Keratinocyte (primary cell): ENCODE measurements at regions not wholly inside any gene's neighbourhood (a gene's known extent, or its start where the extent isn't known, plus 50 kb on each side); places are given as distances from the start of the nearest gene placed in this dataset.

Experiments used
- DNase-seq: peaks from one replicate; pipeline ENCODE4 v3.0.0-alpha.2; 2011; ENCODE audit warnings: low read depth, missing footprints, low spot score
- FAIRE-seq: peaks from 2 replicates; lab custom pipeline; 2011; peaks lifted over from hg19 to GRCh38; lab: Jason Lieb, UNC
- H2AFZ ChIP-seq: 2 replicates; pipeline ENCODE4 v1.6.0; 2012; ENCODE audit warnings: low read length, control low read depth, inconsistent platforms; ENCODE audit not compliant: control insufficient read depth
- H3K27ac ChIP-seq: 2 replicates; pipeline ENCODE4 v1.5.1; 2011; ENCODE audit warnings: low read length; ENCODE audit not compliant: control insufficient read depth, insufficient read depth
- H3K27me3 ChIP-seq: 3 replicates; pipeline ENCODE4 v1.6.0; 2011; ENCODE audit warnings: low read length; ENCODE audit not compliant: control insufficient read depth, insufficient read depth; ENCODE audit errors: extremely low read depth
- H3K36me3 ChIP-seq, 2 experiments: 2 replicates in 1 of 2; 3 replicates in 1 of 2; pipeline ENCODE4 v1.5.1; 2011; ENCODE audit warnings: low read length in 2 of 2, mild to moderate bottlenecking in 1 of 2; ENCODE audit not compliant: control insufficient read depth in 2 of 2, insufficient read depth in 2 of 2; ENCODE audit errors: extremely low read depth in 1 of 2
- H3K4me1 ChIP-seq: 3 replicates; pipeline ENCODE4 v1.5.1; 2011; ENCODE audit warnings: low read length; ENCODE audit not compliant: control insufficient read depth, insufficient read depth; ENCODE audit errors: extremely low read depth
- H3K4me2 ChIP-seq: 3 replicates; pipeline ENCODE4 v1.6.0; 2011; ENCODE audit warnings: low read depth, low read length; ENCODE audit not compliant: control insufficient read depth, insufficient read depth; ENCODE audit errors: extremely low read depth
- H3K4me3 ChIP-seq, 3 experiments: fragments of 200-600 bp in 1 of 3; sonication (generic) in 1 of 3; 2 replicates in 2 of 3; 3 replicates in 1 of 3; pipeline ENCODE4 v1.5.1; 2011 to 2016; ENCODE audit warnings: low read length in 3 of 3, mild to moderate bottlenecking in 3 of 3, control low read depth in 2 of 3, inconsistent platforms in 1 of 3, low read depth in 1 of 3, mixed read lengths in 1 of 3, mixed run types in 1 of 3, moderate library complexity in 1 of 3; ENCODE audit not compliant: control insufficient read depth in 2 of 3, insufficient read depth in 2 of 3; ENCODE audit errors: extremely low read depth in 1 of 3
- H3K79me2 ChIP-seq: 2 replicates; pipeline ENCODE4 v1.6.0; 2012; ENCODE audit warnings: low read length; ENCODE audit not compliant: control insufficient read depth, insufficient read depth
- H3K9ac ChIP-seq: 3 replicates; pipeline ENCODE4 v1.6.0; 2011; ENCODE audit warnings: low read length; ENCODE audit not compliant: control insufficient read depth, insufficient read depth; ENCODE audit errors: extremely low read depth
- H3K9me1 ChIP-seq: 3 replicates; pipeline ENCODE4 v1.6.0; 2011; ENCODE audit warnings: low read length; ENCODE audit not compliant: control insufficient read depth, insufficient read depth; ENCODE audit errors: extremely low read depth
- H3K9me3 ChIP-seq: 2 replicates; pipeline ENCODE4 v1.5.1; 2012; ENCODE audit warnings: low read depth, low read length; ENCODE audit not compliant: control insufficient read depth
- H4K20me1 ChIP-seq: 3 replicates; pipeline ENCODE4 v1.6.0; 2011; ENCODE audit warnings: low read length; ENCODE audit not compliant: control insufficient read depth, insufficient read depth; ENCODE audit errors: extremely low read depth
- EZH2 ChIP-seq: IDR thresholded peaks from one replicate; pipeline ENCODE4 v1.6.1; 2012; ENCODE audit warnings: inconsistent platforms, mild to moderate bottlenecking, low read length, moderate library complexity
- dilution Hi-C: fragments of 300-500 bp; cut with MboI; formaldehyde crosslinking; loops from one replicate; pipeline ENCODE4 v1.7.0; 2020; ENCODE audit warnings: low sequenced_read_pairs; ENCODE audit not compliant: extremely low pct_ligation_motif_present
- TF ChIP-seq, protein P1 (sequence below), 3 experiments: IDR thresholded peaks in 1 of 3; conservative IDR thresholded peaks in 1 of 3; optimal IDR thresholded peaks in 1 of 3; 2 replicates in 2 of 3; 3 replicates in 1 of 3; pipeline versions ENCODE3 to v1.5.1; 2011; ENCODE audit warnings: low read length in 3 of 3, mild to moderate bottlenecking in 3 of 3, moderate library complexity in 2 of 3, control low read depth in 1 of 3, inconsistent platforms in 1 of 3; ENCODE audit not compliant: insufficient read depth in 2 of 3; ENCODE audit errors: extremely low read depth in 1 of 3

DNA sequence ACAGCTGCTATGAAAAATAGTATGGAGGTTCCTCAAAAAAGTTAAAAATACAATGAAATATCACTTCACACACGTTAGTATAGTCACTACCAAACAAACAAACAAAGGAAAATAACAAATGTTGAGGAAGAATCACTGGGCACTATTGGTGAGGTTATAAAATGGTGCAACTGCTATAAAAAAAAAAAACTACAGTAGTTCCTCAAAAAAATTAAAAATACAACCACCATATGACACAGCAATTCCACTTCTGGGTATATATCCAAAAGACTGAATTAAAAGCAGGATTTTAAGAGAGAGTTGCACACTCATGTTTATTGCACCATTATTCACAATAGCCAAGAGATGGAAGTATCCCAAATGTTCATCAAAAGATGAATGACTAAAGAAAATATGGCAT is 80.9 kb upstream of the POU3F3 start:
- dilution Hi-C loops, result no loop called here
- H3K4me3 ChIP-seq, result no peak overlapping the region
- no peaks in the 10 kb centered on the region for H3K9me3 ChIP-seq
- DNase-seq, result no peak
- H3K4me1 ChIP-seq, result no peaks in the 10 kb centered on the region
- H2AFZ ChIP-seq, result no peak overlapping the region
- no peaks in the 10 kb centered on the region for H3K9me1 ChIP-seq
- no peaks in the 10 kb centered on the region for H3K27me3 ChIP-seq
- H3K36me3 ChIP-seq, result no peaks in the 10 kb centered on the region
- FAIRE-seq, result no peak
- no peak overlapping the region for H3K4me2 ChIP-seq
- no peak overlapping the region for H3K9ac ChIP-seq
- TF ChIP-seq, protein P1, sequence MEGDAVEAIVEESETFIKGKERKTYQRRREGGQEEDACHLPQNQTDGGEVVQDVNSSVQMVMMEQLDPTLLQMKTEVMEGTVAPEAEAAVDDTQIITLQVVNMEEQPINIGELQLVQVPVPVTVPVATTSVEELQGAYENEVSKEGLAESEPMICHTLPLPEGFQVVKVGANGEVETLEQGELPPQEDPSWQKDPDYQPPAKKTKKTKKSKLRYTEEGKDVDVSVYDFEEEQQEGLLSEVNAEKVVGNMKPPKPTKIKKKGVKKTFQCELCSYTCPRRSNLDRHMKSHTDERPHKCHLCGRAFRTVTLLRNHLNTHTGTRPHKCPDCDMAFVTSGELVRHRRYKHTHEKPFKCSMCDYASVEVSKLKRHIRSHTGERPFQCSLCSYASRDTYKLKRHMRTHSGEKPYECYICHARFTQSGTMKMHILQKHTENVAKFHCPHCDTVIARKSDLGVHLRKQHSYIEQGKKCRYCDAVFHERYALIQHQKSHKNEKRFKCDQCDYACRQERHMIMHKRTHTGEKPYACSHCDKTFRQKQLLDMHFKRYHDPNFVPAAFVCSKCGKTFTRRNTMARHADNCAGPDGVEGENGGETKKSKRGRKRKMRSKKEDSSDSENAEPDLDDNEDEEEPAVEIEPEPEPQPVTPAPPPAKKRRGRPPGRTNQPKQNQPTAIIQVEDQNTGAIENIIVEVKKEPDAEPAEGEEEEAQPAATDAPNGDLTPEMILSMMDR (optimal IDR thresholded peaks at IDR 0.05 in 1 of 3, IDR thresholded peaks at IDR 0.05 in 1 of 3, conservative IDR thresholded peaks at IDR 0.05 in 1 of 3; ENCODE audit: extremely low read depth in 1 of 3, insufficient read depth in 2 of 3, low read length in 3 of 3), result no peak
- no peak for TF ChIP-seq EZH2
- no peaks in the 10 kb centered on the region for H3K79me2 ChIP-seq
- no peaks in the 10 kb centered on the region for H4K20me1 ChIP-seq
- no peak overlapping the region for H3K27ac ChIP-seq

DNA sequence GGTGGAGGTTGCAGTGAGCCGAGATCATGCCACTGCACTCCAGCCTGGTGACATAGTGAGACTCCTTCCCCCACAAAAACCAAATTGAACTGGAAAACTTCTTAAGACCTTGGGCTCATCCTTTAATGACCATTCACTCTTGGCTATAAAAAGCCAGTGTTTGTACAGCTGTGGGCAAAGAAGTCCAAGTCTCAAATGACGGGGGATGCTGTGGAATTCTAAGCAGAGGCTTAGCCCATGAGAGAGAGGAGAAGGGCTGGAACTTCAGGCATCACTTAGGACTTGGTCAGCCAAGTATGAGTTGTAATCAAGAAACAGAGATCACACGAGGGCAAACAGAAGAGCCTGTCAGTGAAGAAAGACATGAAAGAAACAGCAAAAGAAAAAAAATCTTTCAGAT is 79.3 kb upstream of the POU3F3 start:
- Histone ChIP-seq H3K4me3 (no peak overlapping the region), H3K27ac (no peak overlapping the region), H3K79me2 (no peaks in the 10 kb centered on the region), H3K9ac (no peak overlapping the region), H3K36me3 (no peaks in the 10 kb centered on the region), H2AFZ (no peak overlapping the region), H4K20me1 (no peaks in the 10 kb centered on the region), H3K9me1 (no peaks in the 10 kb centered on the region), H3K4me2 (no peak overlapping the region), H3K4me1 (no peaks in the 10 kb centered on the region), H3K9me3 (no peaks in the 10 kb centered on the region), H3K27me3 (no peaks in the 10 kb centered on the region)
- DNase-seq (no peak), FAIRE-seq (no peak)
- dilution Hi-C loops, result no loop called here
- TF ChIP-seq, protein P1 (optimal IDR thresholded peaks at IDR 0.05 in 1 of 3, IDR thresholded peaks at IDR 0.05 in 1 of 3, conservative IDR thresholded peaks at IDR 0.05 in 1 of 3; ENCODE audit: extremely low read depth in 1 of 3, insufficient read depth in 2 of 3, low read length in 3 of 3), result no peak
- no peak for TF ChIP-seq EZH2
